SH-SY5Y (cell line): ENCODE measurements at regions not wholly inside any gene's neighbourhood (a gene's known extent, or its start where the extent isn't known, plus 50 kb on each side); places are given as distances from the start of the nearest gene placed in this dataset.

Experiments
- GATA2 ChIP-seq: IDR thresholded peaks from 2 replicates; pipeline ENCODE4 v1.6.1; 2011; ENCODE audit warnings: mild to moderate bottlenecking, low read depth, low read length
- GATA3 ChIP-seq: IDR thresholded peaks from 2 replicates; pipeline ENCODE4 v1.6.1; 2011; ENCODE audit warnings: low read depth, mild to moderate bottlenecking, low read length, moderate library complexity

DNA sequence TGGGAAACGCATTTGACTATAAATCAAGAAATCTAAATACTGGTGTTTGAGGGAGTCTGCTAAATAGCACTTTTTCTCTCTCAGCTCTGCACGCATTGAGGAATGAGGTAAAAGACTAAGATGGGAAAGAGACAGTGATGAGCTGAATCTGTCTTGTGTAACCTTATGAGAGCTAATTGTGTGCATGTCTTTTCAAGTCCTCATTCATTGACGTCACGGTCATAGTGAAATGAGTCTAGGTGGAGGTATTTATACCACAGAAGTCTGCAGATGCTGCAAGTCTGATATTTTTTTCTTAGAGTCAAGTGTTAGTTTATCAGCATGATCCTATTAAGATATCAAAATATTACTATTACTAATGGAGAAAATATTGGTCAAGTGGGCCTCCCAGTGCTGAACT lies 361.5 kb upstream of the HS3ST1 start:
- no peak for TF ChIP-seq GATA3
- no peak for TF ChIP-seq GATA2

DNA sequence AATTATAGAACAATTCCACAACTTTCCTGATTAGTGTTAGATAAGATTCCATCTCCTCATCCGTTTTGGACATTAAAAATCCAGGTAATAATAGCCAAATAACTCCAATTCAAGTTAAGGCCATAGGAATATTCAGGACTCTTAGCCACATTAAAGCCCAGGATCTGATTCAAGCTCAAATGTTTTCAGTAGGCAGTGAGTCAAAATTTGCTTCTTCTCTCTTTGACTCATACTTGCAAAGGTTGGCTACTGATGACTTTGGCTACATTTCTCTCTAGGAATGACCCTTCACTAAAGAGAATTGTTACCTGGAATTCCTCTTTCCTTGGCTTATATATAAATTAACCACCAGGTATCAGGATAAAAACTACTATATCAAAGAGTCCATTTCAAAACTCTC lies 354.9 kb upstream of the HS3ST1 start:
- no peak for TF ChIP-seq GATA2
- TF ChIP-seq GATA3: no peak

DNA sequence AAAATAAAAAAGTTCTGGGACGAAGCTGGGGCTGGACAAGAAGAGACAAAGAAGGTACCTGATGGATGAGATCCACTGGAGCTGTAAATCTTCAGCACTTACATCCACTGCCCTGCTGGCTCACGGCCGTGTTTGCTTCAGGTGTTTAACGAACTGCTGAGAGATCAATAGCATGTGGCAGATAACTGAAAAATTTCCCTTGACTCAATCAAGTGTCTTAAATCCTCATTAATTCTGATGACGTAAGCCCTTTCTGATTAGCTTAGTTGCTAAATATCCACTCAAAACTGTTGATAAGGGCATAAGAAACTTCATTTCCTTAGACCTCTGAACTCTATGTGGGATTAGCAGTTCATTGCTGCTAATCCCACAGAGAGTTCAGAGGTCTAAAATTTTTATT lies 354.2 kb upstream of the HS3ST1 start:
- TF ChIP-seq GATA2 (no peak), GATA3 (no peak)

DNA sequence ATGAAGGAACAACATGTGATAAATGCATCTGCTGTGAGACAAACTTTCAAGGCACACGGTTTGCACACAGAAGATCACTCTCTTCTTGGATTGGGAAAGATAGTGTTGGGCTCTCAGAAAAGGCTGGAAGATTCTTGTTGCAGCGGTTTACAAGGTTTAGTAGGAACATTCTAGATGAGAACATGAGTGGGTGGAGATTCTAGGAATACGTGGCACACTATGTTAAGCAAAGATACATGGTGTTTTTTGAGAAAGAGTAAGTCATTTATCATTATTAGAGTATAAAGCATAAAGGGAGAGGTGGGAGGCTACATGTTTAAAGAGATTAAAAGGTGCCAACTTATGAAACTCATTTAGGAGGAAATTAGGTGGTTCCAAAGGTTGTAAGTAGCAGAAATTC lies 348.8 kb upstream of the HS3ST1 start:
- TF ChIP-seq GATA3 (no peak), GATA2 (no peak)

DNA sequence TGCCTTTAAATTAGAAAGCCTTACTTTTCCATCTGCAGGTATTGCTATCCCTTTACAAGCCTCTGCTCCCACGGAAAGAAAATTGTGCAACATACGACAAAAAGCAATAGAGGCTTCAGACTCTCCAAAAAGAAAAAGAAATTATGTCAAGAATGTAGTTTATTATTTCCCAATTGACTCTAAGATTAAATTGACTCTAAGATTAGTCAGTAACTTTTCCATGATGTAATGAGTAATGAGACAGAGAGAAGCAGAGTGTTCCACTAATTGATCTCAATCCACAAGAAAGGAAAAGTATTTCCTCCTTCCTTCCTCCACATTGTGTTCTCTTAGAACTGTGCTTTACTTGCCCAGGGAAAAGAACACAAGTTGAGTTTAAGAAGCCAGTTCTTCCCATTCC lies 345.7 kb upstream of the HS3ST1 start:
- no peak for TF ChIP-seq GATA3
- TF ChIP-seq GATA2: no peak

DNA sequence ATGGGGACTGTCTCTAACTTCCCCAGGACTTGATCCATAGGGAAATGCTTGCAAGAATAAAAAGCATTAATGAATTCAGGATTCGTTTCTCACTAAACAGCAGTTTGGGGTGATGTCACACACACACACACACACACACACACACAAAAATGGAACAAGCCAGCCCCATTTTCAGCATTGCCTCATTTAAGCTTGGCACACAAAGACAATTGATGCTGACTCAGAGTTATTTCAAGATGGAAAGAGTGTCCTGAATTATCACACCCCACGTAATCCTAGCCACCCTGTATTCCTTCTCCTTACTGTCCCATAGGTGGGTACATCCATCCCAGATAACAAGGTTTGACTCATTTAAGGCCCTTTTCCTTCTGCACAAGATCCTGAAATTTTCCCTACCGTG lies 345.1 kb upstream of the HS3ST1 start:
- TF ChIP-seq GATA3 (no peak), GATA2 (no peak)

DNA sequence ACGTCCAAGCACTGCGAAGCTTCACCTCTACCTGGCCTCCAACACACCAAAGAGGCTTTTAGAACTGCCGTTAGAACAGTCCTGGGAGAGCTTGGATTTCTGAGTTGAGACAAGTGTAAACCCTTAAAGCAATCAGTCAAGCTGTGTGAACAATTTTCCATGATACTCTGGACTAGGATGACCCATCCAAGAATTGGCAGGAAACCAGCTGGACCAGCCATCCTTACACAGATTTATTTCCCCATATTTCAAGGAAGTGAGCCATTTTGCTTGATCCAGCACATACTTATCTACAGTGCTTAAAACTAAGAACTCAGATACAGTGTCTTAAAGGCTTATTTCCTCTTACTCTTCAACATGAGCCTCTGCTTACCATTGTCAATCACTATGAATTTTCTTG lies 340.7 kb upstream of the HS3ST1 start:
- TF ChIP-seq GATA2 (no peak), GATA3 (no peak)

DNA sequence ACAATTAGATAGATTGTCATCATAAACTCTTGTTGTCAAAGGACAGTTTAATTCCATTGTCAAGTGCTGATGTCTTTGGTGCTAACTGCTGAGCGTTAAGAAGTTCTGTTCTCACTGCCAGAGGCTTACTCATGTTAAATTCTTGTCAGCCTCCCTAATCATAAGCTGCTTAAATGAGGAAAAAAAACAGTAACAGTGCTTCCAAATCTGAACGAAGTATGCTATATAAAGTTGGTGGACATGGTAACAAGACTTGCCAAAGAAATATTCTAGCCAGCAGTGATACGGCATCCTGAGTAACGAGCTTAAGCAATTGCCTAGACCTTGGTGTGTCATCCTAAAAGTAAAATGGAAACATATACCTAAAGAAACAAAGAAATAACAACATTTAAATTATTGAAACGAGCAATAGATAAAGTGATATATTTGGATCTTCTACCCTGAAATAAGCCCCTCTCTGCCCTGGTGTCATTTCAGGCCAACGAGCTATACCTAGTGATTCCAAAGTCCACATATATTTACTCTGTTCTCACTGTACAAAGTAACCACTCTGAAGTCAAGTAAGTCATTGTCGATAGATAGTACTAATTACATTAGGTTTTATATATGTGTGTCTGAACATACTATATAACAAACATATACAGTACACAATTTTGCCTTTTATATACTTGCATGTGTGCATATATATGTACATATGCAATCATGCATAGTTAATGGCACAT lies 339.7 kb upstream of the HS3ST1 start:
- TF ChIP-seq GATA3 (no peak), GATA2 (no peak)

DNA sequence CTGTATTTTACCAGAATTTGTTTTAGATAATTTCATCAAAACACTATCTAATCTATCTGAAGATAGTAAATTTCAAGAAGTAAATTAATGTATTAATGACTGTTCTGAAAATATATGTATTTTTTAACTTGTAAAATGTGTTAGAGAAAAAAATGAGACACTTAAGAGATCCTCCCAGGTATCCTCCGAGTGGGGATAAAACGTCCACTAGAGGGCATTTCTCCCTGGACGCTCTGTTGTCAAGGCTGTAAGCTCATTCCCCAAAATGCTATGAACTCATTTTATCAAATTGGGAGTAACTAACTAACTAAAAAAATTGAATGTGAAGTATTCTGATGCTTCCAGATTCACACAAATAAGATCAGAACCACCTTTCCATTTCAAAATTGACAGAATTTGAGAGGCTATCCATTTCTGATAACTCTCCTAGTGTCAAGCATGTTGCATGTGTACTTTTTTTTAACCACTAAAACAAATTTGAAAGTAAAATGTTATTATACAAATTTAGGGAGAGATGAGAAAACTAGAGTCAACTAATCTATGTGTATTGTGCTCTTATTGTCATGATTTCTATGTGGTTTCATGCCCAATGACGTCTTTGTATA lies 337.3 kb upstream of the HS3ST1 start:
- TF ChIP-seq GATA2 (no peak), GATA3 (no peak)

DNA sequence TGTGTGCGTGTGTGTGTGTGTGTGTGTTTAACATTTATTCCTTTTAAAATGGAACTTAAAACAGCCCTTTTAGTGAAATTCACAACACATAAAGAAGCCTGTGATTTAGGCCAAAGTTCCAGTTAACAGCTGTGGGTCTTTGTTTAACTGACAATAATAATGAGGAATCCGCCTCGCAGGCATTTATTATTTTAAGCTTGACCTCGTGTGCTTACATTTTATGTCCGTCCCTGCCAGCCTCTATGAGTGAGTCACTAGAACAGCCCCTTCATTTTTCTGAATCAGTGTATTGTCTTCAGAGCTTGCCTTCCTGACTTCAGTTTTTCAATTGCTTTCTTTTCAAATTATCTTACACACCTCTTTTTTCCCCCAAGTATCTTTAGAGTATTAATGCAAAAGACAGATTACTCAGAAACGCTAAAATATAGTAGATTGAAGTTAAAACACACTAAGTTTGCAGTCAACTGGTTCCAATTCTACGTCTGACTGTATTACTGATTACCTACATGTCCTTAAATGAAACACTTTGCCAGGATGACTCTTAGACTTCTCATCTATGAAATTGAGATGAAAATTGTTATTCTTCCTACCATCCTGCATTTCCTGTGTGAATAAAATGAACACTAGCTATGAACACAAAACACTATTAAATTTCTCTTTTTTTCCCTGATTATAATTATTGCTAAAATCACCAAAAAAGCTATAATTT lies 319.6 kb upstream of the HS3ST1 start:
- TF ChIP-seq GATA2 (no peak), GATA3 (no peak)

DNA sequence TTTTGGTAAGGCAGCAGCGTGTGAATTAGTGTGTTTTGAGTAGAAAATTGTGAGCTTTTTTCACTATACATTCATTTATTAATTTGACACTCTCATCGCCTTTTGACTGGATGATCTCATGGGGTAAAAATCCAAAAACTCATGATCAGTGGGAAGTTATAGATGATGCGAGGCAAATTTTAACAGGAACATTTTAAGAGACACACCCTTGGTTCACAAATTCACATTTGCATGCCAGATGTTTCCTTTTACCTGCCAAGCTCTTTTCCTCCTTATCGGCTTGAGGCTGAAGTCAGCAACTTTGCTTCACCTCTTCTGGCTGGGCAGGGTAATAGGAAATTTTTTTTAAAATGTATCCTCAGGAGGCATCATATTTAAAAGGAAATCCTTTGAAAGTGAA lies 318.0 kb upstream of the HS3ST1 start:
- TF ChIP-seq GATA3 (no peak), GATA2 (no peak)

DNA sequence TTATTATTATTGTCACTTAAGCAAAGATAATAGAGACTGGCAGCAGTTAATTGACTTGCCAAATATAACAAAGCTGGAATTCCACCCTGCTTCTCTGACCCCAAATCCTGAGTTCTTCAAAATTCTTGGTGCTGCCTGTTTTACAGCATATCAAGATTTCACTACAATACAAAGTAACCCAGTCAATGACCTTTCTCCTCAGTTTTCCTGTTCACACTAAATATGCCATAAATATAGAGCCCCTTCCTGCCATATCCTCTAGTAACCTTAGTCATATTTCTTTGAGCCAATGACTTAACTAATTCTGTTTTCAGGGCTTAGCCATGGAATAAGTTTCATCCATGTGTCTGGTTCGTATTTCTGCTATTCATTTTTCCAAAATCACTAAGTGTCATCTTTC lies 315.3 kb upstream of the HS3ST1 start:
- no peak for TF ChIP-seq GATA2
- TF ChIP-seq GATA3: no peak

DNA sequence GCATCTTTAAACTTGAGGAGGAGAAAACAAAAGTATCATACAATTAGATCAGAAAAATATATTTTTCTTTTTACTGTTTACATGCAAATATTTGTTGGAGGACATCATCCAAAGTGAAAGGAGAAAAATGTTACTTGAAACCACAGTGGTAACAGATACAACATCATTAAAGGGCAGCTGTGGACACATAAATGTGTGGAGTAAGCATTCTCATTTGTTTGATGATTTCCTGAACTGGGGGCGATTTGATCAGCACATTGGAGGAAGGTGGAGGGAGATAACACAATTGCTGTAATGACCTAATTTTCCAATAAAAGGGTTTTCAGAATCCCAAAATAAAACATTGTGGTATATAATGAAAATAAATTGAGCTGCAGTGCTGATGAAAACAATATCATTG lies 314.5 kb upstream of the HS3ST1 start:
- TF ChIP-seq GATA3 (no peak), GATA2 (no peak)

DNA sequence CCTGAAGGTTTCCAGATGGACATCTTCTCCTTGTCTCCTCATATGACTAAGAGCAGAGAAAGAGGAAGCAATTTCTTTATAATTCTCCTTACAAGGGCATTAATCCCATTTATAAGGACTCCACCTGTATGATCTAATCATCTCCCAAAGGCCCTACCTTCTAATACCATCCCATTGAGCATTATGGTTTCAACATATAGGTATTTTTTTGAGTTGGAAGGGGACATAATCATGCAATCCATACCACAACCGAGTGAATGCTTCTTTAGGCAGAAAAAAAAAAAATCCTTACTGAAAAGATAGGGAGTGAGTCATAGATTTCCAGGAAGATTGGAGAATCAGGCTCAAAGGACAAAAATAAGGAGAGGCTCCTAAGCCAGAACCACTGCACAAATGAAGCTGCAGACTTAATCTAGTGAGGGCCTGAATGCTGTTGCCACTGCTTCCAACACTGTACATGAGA lies 312.5 kb upstream of the HS3ST1 start:
- TF ChIP-seq GATA2 (no peak), GATA3 (no peak)

DNA sequence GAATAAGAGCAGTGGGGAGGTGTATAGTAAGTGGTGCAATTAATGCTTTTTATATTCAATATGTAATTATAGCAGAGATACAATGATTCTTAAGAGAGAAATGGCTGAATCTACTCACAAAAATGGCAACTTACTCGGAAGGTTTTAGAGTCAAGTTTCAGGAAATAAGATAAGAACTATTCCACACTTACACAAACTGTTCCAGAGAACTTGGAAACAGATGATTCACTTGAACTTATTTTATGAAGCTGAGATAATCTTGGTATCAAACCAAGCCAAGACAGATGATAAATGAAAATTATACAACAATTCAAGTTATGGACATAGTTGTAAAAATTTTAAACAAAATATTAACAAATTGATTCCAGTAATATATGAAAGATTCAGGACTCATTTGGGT lies 311.3 kb upstream of the HS3ST1 start:
- TF ChIP-seq GATA2: no peak
- no peak for TF ChIP-seq GATA3
